Germinal center (tissue), 1 donor: ENCODE measurements at regions not wholly inside any gene's neighbourhood (a gene's known extent, or its start where the extent isn't known, plus 50 kb on each side); places are given as distances from the start of the nearest gene placed in this dataset.
"Not testable (repeated sequence)": the region's sequence is repeated elsewhere in the genome, so short reads cannot be mapped to it uniquely, and the experiment has no call there.

Source experiments
- DNase-seq: peaks from one replicate; pipeline ENCODE4 v3.0.0; 2012; ENCODE audit warnings: mixed read lengths, low spot score

DNA sequence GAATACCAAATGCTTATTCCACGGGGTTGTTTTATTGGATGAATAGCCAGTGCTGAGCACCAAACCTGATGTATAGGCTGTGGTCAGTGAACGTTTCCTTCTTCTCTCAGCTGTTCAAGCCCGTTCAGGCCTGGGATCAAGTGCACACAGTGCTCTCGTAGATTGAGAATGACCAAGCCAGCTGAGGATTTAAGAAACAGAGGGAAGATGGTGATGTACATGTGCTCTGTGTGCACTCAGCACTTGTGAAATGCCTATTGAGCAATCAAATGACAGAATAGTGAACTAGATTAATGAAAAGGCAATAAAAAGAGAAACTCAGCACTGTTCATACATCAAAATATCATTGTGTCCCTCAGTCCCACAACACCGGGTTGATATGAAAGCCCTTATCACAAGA, 302.5 kb downstream of the BMPER start:
- DNase-seq, result no peak

DNA sequence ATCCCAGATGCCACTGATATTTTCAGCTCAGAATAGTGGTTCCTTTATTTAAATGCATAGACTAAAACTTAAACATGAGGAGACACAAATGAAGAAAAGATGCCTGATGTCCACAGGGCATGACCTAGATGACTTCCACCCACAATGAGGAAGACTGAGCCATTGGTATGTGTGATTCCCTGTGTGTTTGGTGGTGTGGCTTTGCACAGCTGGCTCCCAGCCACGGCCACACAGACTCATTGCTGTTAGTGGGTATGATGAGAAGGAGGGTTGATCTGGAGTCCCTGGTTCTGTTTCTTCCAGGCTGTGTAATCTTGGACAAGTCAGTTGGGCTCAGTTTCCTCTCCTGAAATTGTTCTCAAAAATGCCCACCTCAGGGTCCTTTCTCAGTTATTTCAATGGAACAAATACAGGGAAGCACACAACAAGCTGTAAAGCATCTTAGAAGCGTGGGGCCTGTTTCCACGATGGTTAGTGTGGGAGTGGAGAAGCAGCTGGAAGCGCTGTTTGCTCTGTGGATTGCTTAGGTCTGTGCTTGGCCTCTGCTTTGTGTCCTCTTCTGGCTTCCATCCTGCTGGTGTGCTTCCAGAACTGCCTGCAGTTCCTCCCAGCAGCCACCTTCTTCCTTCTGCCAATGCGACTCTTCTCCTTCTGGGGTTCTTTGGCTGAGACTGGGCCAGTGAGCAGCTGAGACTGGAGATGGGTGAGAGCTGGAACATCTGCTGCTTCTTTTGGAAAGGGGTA, 303.7 kb downstream of the BMPER start:
- no peak for DNase-seq

DNA sequence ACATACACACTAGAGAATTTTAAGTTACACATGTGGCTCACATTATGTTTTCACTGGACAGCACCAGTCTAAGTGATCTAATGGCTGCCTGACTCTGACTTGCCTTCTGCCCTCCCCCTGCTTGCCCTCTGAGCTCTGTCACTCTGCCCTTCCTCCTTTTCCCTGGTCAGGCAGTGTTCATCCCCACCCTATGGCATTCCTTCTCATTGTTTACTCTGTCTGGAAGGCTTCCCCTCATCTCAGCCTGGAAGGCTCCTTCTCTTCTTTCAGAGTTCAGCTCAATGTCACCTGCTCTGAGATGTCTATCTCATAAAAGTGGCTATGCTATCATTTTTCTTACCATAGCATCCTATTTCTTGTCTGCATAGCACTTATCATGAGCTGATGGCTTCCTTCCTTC, 305.7 kb downstream of the BMPER start:
- DNase-seq, result no peak

DNA sequence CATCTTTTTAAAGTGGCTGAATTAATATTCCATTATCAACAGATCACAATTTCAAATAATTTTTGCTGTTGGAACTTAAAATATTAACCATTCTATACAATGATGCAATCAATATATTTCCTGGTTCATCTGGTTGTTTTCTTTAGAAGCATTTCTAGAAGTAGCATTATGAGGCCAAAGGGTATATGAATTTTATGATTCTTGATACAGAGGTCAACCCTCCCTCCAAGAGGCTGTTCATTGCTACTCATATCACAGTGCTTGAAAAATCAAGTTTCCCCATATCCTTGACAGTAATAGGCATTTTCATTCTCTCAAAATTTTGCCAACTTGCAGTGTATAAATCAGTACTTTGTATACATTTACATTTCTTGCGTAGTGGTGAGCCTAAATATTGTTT, 312.6 kb downstream of the BMPER start:
- no peak for DNase-seq

DNA sequence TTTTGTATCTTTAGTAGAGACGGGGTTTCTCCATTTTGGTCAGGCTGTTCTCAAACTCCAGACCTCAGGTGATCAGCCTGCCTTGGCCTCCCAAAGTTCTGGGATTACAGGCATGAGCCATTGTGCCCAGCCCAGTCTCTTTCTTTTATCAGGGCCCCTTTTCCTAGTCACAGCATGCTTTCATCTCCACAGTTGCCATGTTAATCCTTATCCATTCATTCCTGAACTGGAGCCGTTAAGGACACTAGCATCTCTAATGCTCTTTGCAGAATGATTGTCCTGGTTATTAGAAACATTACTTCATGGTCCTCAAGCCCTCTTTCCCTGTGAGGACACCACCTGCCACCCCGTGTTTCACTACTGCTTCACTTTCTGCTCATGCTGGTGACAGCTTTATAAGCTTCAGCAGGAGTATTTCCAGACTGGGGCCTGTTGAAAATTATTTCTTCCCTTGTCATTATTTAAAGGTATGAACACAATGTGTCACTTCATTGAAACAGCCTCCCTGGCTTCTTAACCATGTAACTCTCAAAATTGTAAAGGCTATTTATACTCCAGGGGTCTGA, 313.9 kb downstream of the BMPER start:
- no peak for DNase-seq

DNA sequence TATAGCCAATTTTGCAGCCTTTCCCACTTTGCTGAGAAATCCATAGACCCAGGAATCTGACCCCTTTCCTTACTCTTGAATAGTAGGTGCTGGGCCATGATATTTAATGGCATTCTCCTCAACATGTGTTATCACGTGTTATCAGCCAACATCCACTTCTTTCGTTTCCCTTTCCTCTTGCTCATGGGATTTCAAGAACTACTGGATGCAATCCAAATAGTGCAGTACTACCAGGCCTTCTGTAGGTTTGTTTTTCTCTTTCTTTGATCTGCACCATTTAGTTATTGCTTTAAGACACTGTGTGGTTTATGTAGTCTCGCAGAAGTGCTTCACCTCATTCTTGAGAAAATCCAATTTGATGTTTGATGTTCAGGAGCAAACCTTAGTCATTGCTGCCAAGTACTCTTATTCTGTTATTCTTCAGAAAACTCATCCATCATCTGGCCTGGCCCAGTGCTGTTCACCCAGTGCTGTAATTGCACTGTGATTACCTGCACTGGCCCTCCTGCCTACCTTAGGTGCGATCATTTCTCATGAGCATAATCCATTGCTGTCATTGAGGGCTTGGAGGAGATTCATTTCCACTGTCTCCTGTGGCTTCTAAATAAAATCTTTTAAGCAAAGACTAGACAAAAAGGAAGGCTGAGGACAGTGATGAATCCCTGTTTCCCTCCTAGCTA, 315.3 kb downstream of the BMPER start:
- no peak for DNase-seq

DNA sequence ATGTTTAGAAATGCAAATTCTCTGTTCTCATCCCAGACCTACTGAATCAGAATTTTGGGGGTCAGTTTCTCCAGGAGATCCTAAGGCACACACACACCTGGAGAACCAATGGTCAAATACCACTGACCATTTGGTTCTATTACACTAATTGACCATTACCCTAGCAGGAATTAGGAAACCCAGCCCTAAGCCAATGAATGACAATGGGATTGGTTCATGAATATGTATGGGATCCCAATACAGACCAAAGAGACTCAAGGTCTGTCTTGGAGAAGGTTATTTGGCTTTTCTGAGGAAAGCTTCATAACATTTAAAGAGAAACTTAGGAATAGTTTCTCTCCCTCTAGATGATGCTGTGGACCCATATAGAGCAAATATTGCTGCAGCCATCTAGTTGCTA, 317.0 kb downstream of the BMPER start:
- no peak for DNase-seq

DNA sequence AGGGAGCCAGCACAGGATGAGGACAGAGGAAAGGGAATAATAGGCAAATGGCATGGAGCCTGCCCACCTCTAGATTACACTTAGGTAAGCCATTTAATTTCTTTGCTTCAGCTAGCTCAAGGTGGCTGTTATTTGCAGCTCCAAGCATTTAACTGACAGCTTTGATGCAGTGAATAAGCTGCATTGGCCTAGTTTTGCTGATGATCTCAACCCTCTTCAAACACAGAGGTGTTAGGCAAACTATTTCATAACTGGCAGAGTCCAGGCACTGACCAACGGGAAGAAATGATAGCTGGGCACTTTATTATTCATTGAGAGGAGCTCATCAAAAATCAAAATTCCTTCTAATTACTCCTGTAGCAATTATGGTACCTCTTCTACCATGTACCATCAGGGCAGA, 317.4 kb downstream of the BMPER start:
- DNase-seq, result no peak

DNA sequence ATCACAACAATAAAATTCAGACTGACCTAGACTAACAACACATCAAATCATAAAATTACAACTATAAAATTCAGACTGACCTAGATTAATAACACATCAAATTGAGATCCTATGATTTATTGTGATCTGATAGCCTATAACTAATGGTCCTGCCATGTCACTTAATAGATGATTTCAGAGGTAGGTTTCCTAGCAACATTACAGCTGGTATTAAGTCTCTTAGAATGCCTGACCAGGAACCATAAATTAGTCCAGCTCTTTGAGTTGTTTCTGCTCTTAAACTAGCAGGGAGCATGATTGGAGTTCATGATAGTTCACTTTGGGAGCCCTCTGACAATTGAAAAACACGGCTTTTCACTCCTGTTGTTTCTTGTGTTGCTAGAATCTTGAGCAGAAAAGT, 318.9 kb downstream of the BMPER start:
- DNase-seq, result no peak

DNA sequence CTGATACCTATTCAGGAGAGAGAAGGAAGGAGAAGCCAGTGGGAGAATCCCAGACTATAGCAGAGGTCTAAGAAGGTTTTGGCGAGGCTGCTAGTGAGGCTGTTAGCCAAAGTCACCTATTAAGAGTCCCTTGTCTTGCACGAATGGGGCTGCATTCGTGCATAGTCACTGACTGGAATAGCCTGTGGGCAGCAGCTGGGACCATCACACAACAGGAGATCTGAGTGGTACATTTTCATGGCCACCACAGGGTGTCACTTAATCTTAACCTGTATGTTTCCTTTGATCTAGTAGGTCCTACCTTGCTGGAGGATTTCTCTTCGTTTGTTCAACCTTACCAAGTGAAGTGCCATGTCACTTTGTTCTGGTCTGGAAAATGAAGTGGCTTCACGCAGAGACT, 319.9 kb downstream of the BMPER start:
- no peak for DNase-seq

DNA sequence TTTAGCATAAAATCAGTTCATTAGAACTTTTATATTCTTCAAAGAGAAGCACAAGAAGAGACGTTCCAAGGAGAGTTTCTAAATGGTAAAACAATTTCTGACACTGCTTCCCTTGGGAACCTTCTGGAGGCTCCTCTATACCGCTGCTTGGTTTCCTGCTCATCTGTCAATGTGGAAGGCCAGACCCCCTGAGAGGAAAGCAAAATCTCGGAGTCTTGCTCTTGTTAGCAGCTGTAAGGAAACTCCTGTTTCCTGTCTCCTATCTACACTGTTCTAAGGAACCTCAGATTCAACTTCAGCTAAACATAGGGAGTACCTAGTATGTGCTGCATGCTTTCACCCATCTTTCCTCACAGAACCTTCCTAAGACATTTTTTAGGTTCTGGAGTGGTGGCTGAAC, 322.2 kb downstream of the BMPER start:
- no peak for DNase-seq

DNA sequence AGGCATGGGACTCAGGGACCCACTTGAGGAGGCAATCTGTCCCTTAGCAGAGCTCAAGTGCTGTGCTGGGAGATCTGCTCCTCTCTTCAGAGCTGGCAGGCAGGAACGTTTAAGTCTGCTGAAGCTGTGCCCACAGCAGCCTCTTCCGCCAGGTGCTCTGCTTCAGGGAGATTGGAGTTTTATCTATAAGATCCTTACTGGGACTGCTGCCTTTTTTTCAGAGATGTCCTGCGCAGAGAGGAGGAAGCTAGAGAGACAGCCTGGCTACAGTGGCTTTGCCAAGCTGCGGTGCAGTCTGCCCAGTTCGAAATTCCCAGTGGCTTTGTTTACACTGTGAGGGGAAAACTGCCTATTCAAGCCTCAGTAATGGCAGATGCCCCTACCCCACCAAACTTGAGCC, 329.8 kb downstream of the BMPER start:
- not testable (repeated sequence) for DNase-seq

DNA sequence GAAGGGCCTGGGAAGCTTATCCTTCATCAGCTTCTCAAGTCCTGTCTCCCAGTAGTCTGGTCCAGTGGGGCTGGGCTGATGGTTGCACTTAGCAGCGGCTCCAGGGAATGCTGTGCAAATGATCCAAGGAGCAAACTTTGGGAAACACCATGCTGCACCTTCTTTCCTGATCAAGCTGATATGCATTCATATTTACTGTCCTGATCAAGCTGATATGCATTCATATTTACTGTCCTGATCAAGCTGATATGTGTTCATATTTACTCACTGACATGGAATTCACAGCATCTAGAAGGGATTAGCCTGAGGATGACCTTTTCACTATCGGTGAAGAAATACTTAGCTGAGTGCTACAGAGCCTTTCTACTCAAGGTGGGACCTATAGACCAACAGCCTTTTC, 330.7 kb downstream of the BMPER start:
- DNase-seq, result no peak

DNA sequence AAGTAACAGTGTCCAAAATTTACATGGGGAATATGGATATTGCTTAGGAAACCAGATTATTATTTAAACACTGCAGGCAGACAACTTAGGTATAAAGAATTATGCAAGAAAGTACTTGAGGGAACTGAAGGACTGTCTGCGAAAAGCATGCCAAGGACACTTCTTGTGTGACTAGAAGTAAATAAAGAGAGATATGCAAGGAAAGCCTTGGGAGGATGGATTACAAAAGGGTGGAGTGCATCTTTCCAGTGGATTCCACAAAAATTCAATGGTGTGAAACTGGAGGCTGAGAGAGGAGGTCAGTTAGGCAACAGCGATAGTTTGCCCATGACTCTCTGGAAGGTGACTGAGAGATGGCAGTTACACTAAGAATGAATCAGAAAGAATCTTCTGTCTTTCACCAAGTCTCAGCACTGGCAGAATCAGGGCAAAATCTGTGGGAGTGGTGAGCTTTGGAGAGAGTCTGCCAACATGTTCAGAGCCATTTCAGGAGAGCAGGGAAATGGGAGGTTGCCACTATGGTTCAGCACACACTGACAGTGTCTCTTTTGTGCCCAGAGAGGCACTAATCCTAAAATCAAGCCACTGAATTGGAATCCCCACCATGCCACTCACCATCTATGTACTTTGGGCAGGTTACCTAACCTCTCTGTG, 331.6 kb downstream of the BMPER start:
- DNase-seq, result no peak

DNA sequence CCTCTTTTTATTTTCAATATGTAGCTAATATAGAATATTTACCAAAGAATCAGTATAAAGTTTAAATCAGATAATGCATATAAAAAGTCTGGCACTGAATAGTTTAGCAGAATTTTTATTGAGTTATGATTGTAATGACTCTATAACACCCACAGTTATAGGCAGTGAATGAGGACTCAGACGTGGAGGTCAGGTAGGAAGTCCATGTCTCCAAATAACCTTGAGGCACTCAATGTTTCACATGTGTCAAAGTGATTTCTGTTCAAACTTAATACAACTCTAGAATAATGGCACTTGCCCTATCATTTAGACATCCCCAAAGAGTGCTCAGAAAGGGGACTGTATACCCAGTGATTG, 332.1 kb downstream of the BMPER start:
- DNase-seq, result no peak

DNA sequence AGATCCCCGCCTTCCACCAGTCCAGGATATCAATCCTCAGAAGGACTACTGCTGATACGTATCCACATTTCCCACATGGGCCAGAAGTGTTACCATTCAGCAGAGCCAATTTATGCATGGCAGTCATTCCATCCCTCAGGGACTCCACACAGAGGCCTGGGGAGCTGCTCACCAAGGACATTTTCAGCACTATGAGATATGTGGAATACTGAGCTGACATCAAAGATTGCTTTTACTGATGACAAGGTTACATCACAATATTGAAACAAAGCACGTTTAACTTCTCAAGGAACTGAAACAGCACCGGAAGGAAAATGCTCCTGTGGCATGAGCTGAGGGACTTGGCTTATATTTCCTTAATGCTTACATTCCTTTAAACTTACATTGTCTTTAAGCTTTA, 335.1 kb downstream of the BMPER start:
- no peak for DNase-seq

DNA sequence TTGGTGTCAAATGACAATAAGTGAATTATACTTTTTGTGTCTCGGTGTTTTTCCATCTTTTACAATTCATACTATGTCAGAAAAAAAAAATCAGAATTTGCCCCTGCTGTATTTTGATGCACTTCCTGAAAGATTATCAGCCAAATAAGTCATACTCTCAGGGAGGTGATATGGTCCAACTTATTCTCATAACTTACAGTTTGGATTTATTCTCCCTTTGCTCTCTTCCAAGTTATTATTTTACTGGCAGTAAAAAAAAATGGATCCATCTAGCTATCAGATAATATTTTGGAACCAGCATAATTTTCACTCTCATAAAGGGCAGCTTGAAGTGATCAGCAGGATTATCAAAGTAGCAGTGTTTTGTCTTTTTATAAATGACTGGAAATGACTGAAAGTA, 337.1 kb downstream of the BMPER start:
- DNase-seq, result no peak

DNA sequence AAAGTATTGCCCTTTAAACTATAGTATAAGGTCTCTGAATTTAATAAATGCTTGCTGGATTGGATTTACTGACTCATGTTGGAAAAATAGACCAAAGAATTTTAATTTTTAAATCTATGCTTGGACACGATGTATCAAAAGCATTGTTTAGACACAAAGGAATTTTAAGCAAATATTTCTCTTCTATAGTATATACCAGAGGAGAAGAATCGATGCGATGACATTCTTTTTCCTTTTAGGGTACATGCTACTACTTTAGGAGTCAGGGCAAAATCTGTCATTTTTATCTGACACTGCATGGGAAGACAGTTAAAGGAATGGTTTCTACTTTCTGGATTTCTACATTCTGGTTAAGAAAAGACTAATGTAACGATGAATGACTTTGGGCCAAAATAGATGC, 339.9 kb downstream of the BMPER start:
- DNase-seq, result no peak

DNA sequence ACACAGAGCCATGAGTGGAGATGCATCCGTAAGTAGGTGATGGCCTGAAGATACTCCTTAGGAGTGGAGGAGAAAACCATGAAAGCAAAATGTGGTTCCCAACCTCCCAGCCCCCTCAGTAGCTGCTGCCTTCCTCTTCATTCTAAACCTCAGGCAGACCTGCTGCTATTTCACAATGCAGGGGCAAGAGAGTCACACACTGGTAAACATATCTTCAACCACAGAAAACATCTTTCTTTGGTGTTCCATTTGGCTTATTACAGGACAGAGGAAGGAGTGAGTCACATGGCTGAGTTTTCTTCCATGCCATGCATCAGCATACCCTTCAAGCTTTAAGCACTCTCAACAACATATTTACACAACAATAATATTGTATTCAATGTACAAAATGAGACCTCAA, 342.1 kb downstream of the BMPER start:
- DNase-seq, result no peak

DNA sequence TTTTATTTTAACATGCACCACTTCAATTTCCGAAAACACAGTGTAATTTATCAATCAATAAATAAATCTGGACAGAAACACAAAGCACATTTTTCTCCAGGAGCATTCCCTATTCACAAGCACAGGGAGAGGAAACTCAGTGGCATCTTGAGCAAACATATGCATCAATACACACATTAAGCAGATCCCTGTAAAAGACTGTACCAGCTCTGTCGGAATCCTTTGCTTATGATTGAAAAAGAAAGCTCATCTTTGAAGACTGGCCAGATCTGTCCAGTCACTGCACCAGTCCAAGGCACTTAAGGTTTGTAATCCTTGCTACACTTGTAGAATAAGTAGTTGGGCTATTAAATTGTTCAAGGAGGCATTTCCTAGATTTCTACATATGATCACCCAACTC, 343.9 kb downstream of the BMPER start:
- no peak for DNase-seq

DNA sequence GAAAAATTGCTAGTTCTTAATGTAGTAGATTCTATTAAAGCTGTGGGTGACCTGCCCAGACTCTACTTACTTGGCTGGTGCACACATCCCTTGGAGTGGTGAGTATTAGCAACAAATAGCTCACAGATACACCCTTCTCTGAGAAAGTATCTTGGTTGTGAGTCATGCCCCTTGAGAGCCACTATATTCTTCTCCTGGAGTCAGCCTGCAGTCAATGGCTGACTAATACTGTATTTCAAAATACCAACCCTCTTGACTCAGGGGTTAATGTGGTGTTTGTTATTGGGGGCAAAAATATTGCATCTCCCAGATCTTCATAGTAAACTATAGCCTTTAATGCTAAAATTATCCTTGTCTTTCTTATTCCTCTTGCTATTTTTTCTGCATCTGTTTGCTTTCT, 354.9 kb downstream of the BMPER start:
- DNase-seq, result no peak

DNA sequence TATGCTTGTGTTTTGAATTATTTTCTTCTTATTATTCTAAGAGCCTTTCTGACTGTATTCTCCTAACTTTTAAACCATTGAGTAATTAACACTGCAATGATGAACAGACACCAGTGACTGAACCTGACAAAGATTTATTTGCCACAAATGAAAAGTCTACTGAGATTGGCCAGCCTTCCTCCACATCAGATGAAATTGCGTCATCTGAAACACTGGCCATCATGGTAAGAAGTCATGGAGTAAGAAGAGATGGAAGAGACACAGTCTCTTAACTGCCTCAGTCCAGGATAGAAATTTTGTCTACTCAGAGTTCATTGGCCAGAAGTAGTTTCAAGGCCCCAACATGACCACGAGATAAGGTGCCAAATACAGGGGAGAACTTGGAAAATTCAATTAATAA, 357.8 kb downstream of the BMPER start:
- no peak for DNase-seq

DNA sequence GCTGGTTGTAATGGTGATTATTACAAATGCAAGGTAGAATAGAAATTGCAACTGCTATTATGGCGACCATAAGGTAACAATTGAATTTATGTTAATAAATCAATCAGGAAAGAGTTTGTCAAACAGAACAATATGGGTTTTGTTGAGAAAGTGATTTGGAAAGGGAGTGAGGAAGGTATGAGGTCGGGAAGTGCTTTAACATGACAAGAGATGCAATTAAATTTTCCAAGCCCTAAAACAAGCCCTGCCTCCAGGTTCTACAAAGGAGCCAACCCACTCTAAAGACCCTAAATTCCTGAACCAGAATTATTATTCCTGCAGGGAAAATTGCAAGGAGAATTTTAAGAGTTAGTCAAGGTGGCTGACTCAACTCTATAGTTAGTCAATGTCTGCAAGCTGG, 363.7 kb downstream of the BMPER start:
- DNase-seq, result no peak
